ENCODE measurements at regions not wholly inside any gene's neighbourhood (a gene's known extent, or its start where the extent isn't known, plus 50 kb on each side); places are given as distances from the start of the nearest gene placed in this dataset.

DNA sequence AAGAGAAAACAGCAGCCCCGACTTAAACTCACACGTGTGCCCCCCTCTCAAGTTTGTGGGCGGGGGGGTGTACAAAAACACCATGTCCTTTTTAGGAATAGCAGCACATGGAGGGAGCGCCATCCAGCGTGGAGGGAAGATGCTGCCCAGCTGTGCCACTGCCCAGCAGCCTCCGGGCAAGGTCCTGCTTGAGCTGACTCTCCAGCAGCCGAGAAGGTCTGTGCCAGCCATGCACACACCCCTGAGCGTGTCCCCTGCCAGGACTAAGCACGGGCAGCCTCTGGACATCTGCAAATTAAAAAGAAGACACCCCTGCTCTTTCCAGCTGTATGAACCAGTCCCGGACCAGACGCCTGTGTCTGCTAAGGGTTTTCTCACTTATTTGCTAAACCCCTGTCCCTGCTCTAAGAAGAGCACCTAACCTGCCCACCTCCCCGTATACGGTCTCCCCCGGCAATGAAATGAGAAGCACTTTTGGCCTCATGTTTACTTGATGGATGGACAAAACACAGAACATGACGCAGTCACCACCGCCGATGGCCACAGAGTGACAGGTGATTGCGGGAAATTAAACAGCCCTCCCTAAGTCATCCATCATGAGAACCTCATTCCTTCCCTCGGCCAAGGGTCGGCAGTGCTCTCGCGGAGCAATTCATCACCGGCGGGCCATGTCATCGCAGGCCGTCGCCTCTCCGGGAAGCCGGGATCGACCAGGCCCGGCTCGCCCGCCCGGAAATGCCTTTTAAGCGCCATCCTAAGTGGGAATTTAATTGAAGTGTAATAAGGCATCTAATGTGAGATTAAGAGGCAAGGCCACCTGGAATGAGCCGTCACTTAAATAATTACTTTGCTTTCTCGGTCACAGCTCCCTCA lies 96.9 kb downstream of the OLFM1 start:
- TF ChIP-seq SUZ12 (IDR thresholded peaks at IDR 0.05) (no peak), TARDBP (IDR thresholded peaks at IDR 0.05) (no peak), NFRKB (IDR thresholded peaks at IDR 0.05) (no peak), FOXK2 (IDR thresholded peaks at IDR 0.05) (no peak), PKNOX1 (IDR thresholded peaks at IDR 0.05) (no peak), ZNF384 (IDR thresholded peaks at IDR 0.05) (no peak), LEF1 (IDR thresholded peaks at IDR 0.05; ENCODE audit: borderline replicate concordance) (no peak), FOXM1 (IDR thresholded peaks at IDR 0.05; ENCODE audit: borderline replicate concordance) (no peak), CTBP1 (IDR thresholded peaks at IDR 0.05; ENCODE audit: borderline replicate concordance) (no peak), SP1 (IDR thresholded peaks at IDR 0.05) (no peak), BHLHE40 (IDR thresholded peaks at IDR 0.05; ENCODE audit: borderline replicate concordance) (no peak), ARNT (IDR thresholded peaks at IDR 0.05) (no peak), ELF4 (IDR thresholded peaks at IDR 0.05) (no peak), FOXA1 (IDR thresholded peaks at IDR 0.05) (no peak)

Measured in HEK293T (cell line).